ENCODE measurements at regions not wholly inside any gene's neighbourhood (a gene's known extent, or its start where the extent isn't known, plus 50 kb on each side); places are given as distances from the start of the nearest gene placed in this dataset.

DNA sequence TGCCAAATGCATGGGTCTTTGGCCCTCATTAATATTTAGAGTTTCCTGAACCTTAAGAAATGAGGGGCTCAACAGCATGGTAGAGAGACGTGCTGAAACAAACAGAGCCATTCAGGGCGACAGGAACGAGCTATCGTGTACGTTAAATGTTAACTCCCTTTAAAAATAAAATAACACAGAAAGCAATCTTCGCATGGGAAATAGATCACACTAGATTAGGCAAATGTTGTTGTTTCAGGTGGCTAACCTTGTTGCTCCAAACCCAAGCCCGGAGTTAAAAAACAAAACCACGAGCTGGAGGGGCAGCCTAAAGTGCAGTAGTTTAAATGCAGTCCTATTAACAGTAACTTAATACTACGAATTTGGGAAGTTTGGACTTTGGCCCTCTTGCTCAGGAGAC lies 177.4 kb upstream of the TRIB2 start:
- no peak for TF ChIP-seq GATA3 (IDR thresholded peaks at IDR 0.05; ENCODE audit: low read depth, low read length)
- no peak for TF ChIP-seq GATA2 (IDR thresholded peaks at IDR 0.05; ENCODE audit: low read depth, low read length)

DNA sequence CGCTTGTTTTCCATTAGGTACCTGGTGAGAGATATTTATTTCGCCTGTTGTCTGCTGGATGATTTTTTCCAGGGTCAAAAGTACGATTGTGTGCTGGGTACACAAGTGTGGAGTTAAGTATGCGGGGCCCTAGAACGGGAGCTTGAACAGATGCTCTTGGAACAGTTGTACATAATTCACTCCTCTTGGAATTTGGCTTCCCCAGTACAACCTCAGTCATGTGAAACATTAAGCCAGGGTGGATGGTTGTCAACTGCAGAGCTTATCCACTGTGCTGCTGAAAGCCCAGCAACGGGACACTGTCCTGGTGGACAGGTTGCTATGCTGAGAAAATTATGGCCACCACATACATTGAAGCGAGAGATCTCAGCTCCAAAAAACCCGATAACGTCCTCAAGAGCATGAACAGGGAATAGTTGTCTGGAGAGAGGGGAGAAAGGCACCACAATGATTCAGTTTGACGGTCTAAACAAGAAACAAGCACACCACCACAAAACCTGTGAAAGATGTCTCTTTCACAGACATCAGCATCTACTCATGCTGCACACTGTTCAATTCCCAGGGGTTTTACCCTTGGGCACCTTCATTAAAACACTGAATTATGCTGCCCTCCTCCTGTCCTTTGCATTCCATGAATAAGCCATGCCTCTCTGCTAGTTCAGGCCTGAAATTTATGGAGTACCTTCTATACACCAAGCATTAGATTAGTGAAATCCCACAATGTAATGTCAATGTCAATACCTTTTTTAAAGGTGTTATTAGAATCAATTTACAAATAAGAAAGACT lies 176.8 kb upstream of the TRIB2 start:
- no peak for TF ChIP-seq GATA2 (IDR thresholded peaks at IDR 0.05; ENCODE audit: low read depth, low read length)
- no peak for TF ChIP-seq GATA3 (IDR thresholded peaks at IDR 0.05; ENCODE audit: low read depth, low read length)

DNA sequence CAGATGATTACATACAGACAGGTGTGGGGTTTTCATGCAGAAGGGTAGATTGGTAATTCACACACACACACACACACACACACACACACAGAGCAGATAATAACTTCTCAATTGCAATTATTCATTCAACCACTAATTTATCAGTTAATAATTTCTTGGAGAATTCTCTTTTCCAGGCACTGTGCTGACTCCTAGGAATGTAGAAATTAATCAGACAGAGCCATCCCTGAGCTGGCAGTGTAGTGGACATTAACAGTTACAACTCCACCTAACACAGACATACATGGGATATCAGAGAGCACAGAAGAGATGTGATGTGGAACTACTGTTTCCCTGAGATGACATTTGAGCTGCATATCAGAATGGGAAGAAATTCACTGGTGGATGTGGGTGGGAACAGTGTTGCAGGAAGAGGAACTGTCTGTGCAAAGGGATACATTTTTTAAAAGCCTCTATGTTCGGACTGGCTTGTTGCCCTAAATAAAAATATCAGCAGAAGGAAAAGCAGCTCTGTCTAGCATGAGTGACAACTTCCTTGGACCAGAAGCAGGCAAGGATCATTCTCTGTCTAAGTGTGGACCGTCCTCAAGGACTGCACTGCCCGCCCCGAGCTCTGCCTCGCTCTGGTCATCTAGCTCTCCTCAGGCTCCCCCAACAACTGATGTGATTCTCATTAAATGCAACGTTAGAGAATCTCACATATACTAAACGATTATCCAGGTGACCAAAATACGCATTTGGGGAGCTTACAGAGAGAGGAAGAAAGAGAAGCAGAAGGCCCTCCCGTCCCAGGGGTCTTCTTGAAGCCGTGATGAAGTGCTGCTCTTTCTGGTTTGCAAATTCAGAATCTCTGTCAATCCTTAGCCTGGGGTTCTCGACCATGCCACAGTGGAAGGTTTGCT lies 173.4 kb upstream of the TRIB2 start:
- TF ChIP-seq GATA2 (IDR thresholded peaks at IDR 0.05; ENCODE audit: low read depth, low read length) (no peak), GATA3 (IDR thresholded peaks at IDR 0.05; ENCODE audit: low read depth, low read length) (no peak)

DNA sequence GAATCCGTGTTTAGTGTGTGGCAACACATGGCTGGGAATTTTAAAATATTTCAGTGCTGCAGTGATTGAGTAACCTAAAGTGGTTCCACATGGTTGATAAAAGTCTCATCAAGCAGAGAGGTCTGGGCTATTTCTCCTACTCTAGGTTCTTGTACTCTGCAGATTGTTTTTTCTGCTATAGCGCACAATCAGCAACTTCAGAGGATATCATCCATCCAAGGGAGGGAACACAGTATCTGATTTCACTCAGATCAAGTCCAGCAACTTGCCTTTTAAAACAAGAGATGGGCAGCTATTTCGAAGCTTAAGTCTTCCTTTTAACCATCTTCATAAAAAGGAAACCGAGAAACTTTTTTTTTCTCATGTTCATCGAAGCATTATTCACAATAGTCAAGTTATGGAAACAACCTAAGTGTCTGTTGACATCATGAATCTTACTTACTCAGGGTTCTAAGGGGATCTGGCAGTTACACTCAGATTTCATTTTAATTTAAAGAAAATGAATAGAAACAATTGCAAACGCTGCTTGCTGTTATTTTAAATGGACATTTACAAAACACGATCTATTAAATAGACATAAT lies 172.7 kb upstream of the TRIB2 start:
- no peak for TF ChIP-seq GATA2 (IDR thresholded peaks at IDR 0.05; ENCODE audit: low read depth, low read length)
- no peak for TF ChIP-seq GATA3 (IDR thresholded peaks at IDR 0.05; ENCODE audit: low read depth, low read length)

DNA sequence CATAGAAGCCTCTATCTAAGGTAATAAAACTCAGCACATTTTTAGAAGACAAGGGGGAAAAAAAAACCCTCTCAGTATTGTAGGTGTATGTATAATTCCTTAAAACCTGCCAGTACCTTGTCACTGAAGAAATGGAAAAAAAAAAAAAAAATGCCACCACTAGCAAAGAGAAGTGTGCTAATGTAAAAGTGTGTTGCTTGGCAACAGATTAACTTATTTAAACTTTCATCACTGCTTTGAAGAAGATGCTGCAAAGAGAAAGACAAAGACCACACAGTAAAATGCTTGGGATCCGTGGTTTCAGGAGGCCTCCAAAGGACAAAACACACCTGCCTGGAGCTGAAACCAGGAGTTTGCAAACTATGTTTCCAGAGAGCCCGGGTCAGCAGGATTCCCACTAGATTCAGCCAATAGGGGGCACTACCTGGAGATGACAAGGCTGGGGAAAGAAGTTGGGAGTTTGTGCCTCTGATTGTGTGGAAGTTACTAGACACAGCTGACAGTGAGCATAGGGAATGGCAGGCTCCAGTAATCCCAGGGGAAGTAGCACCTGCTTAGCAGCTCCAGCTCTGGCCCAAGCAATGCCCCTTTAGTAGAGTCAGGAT lies 169.1 kb upstream of the TRIB2 start:
- TF ChIP-seq GATA3 (IDR thresholded peaks at IDR 0.05; ENCODE audit: low read depth, low read length), result no peak
- no peak for TF ChIP-seq GATA2 (IDR thresholded peaks at IDR 0.05; ENCODE audit: low read depth, low read length)

DNA sequence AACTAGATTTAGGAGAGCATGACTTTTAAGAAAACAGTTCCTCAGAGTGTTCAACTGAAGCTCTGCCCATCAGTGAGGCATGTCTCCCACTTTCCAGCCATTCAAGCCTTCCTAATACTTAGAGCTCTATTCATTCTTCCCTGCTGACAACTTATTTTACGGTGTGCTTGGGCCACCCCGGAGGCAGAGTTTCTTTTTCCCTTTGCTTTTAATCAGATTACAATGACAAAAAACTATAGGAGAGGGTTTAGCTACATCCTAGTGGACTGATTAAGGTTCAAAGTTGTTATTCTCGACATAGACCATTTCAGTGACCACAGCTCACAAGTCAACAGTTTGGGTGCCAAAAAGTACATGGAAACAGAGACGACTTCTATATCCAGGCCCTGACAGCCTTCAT lies 167.8 kb upstream of the TRIB2 start:
- TF ChIP-seq GATA3 (IDR thresholded peaks at IDR 0.05; ENCODE audit: low read depth, low read length) (no peak), GATA2 (IDR thresholded peaks at IDR 0.05; ENCODE audit: low read depth, low read length) (no peak)

DNA sequence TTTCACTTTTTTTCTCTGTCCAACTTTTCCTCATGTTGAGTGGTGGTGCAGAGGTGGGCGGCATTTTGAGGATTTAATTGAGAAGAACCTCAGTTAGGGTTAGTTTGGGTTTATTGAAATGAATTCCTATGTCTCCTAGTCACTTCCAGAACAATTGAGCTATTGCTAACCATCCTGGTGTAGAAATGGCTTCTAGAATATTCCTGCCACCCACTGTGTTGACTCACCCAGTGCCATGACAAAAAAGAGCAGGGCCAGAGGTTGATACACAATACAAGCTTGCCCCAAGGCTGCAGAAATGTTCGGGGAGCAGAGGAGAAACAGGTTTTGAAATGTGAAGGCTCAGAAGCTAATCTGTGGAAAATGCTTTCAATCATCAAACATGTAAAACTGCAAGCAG lies 167.1 kb upstream of the TRIB2 start:
- TF ChIP-seq GATA3 (IDR thresholded peaks at IDR 0.05; ENCODE audit: low read depth, low read length) (no peak), GATA2 (IDR thresholded peaks at IDR 0.05; ENCODE audit: low read depth, low read length) (no peak)

DNA sequence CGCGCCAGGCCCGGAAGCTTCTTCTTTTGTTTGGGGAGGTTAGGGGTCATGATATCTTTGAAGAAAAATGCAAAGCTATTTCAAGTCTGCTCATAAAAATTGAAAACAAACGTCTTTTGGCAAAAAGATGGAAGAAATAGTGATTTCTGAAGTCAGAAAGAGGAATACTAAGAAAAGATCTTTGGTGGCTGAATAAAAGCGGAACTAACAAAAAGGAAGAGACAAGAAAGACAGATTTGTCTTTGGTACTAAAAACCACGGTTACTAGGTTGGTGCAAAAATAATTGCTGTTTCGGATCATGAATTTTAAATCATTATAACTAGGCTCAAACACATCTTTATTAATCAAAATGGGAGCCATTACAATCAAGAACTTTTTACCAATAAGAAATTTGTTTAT lies 164.6 kb upstream of the TRIB2 start:
- TF ChIP-seq GATA2 (IDR thresholded peaks at IDR 0.05; ENCODE audit: low read depth, low read length), result no peak
- TF ChIP-seq GATA3 (IDR thresholded peaks at IDR 0.05; ENCODE audit: low read depth, low read length), result no peak

DNA sequence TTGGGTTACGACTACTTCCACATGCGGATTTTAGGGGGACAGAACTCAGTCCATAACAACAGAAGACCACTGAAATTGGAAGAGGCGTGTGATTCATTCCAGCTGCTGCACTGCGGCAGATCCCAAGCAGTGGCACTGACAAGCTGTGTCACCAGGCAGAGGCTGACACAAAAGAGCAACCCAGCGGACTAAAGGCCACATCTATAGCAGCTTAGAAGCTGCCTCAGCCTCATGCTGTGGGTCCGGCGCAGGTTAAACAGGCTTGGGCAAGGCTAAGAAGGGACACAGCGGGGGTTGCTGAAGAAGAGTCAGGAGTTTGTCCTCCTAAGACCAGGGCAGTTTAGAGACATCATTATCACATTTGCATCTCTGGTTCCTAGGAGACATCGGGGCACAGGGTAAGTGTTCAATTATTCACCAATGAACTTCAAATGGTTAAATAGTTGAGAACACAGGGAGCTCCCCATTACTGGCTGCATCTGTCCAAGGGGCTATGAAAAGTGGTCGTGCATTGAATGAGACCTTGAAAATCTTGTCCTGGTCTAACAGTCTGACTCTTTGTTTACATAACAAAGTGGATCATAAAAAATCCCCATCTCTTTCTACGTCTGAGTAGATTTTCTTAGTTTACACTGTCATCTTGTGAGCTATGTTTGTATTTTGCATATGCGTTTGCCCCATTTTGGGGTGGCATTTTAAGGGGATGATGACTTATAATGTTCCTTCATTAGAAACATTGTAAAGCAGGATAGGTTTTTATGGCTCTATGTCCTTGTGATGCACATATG lies 162.3 kb upstream of the TRIB2 start:
- TF ChIP-seq GATA2 (IDR thresholded peaks at IDR 0.05; ENCODE audit: low read depth, low read length) (no peak), GATA3 (IDR thresholded peaks at IDR 0.05; ENCODE audit: low read depth, low read length) (no peak)

DNA sequence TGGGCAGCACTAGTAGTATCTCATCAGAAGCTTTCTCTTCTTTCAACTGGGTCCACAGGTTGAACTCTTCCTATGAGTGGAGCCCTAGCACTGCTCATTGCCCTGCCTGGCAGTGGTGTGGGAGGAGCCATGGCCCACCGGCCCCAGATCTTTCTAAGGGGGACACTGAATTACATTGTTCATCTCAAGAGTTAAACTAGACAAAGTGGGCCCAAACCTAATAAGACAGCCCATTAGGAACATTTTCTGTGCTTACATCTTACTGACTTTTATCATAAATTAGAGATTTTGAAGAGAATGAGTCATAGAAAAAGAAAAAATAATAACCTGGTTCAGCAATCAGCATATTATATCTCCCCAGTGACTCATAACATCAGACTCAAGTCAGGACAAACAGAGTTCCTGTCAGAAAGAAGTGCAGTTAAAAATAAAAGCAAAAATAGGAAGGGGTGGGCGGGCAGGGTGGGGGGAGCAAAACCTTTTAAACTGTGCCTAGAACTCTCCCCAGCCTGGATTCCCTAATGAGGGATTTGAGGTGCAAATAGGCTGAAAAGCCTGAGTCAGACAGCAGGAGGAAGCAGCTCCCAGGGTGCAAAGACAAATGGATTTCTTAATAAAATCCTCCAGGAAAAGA lies 161.6 kb upstream of the TRIB2 start:
- no peak for TF ChIP-seq GATA3 (IDR thresholded peaks at IDR 0.05; ENCODE audit: low read depth, low read length)
- no peak for TF ChIP-seq GATA2 (IDR thresholded peaks at IDR 0.05; ENCODE audit: low read depth, low read length)

DNA sequence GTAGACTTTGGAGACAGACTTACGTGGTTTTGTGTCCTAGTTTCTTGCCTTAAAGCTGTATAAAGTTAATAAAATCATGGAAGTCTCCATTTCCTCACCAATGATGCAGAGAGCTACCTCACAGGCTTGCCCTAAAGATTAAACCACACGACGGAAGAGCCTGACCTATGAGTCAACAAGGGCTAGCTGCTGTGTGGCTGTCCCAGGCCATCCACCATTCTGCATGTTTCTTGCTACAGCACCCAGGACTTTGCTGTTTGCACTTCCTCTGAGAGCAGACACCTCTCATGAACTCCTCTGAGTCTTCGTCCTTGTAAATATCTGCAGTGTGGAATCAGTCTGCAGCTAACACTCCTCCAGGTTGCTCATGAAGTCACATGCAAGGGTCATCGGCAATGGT lies 160.0 kb upstream of the TRIB2 start:
- TF ChIP-seq GATA2 (IDR thresholded peaks at IDR 0.05; ENCODE audit: low read depth, low read length), result no peak
- TF ChIP-seq GATA3 (IDR thresholded peaks at IDR 0.05; ENCODE audit: low read depth, low read length), result no peak

DNA sequence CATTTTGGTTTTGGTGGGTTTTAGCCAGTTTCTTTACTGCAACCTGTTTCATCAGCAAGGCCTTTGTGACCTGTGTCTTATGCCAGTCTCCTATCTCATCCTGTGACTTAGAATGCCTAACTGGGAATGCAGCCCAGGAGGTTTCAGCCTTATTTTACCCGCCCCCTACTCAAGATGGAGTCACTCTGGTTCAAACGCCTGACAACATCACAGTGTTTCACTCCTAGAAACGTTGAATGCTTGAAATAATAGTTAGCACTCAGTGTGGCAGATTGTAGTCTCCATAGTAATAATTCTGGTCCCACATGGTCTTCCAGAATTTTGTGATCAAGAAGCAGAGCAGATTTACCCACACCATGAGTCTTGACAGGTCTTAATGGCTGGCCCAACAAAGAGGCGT lies 159.0 kb upstream of the TRIB2 start:
- no peak for TF ChIP-seq GATA2 (IDR thresholded peaks at IDR 0.05; ENCODE audit: low read depth, low read length)
- no peak for TF ChIP-seq GATA3 (IDR thresholded peaks at IDR 0.05; ENCODE audit: low read depth, low read length)

DNA sequence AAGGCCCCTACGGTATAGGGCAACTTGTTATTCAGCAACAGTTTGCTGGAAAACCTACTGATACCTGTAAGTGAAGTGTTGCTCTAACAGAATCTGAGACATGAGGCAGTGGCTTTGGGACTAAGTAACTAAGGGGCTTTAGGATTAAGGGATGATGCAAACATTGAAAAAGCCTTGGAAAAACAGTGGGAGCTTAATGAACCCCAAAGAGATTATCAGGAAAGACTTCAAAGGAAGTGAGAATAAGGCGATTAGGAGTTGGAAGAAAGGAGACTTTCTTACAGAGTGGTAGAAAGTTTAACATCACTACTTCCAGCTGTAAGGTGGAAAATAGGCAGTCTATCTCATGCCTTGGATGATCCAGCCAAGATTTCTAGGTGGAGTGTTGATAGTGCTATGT lies 158.2 kb upstream of the TRIB2 start:
- no peak for TF ChIP-seq GATA2 (IDR thresholded peaks at IDR 0.05; ENCODE audit: low read depth, low read length)
- no peak for TF ChIP-seq GATA3 (IDR thresholded peaks at IDR 0.05; ENCODE audit: low read depth, low read length)

All from SH-SY5Y (cell line).